Left ventricle myocardium inferior (tissue), 1 donor: ENCODE measurements at regions not wholly inside any gene's neighbourhood (a gene's known extent, or its start where the extent isn't known, plus 50 kb on each side); places are given as distances from the start of the nearest gene placed in this dataset.

Experiments used
- DNase-seq: peaks from one replicate; pipeline ENCODE4 v3.0.0-alpha.2; 2020
- H3K27ac ChIP-seq: fragments of 200-600 bp; replicated peaks from 2 replicates; pipeline ENCODE4 v1.8.0; 2021
- H3K27me3 ChIP-seq: fragments of 200-600 bp; 2 replicates; pipeline ENCODE4 v1.8.0; 2021; ENCODE audit warnings: low read depth
- H3K36me3 ChIP-seq: fragments of 200-600 bp; 2 replicates; pipeline ENCODE4 v1.8.0; 2021
- H3K4me1 ChIP-seq: fragments of 200-600 bp; 2 replicates; pipeline ENCODE4 v1.8.0; 2021
- H3K4me3 ChIP-seq: fragments of 200-600 bp; 2 replicates; pipeline ENCODE4 v1.8.0; 2021; ENCODE audit warnings: mild to moderate bottlenecking, moderate library complexity
- H3K9me3 ChIP-seq: fragments of 200-600 bp; replicated peaks from 2 replicates; pipeline ENCODE4 v1.8.0; 2021
- intact Hi-C: fragments of 100-400 bp; cut with micrococcal nuclease; formaldehyde crosslinking; loops from one replicate; pipeline ENCODE4 v1.11.0; 2022
- TF ChIP-seq, protein P1 (sequence below): fragments of 200-600 bp; IDR thresholded peaks from 2 replicates; pipeline ENCODE4 v1.8.0; 2021; ENCODE audit warnings: antibody characterized with exemption, mild to moderate bottlenecking, borderline replicate concordance
- donor health status: DM: no; HTN: yes; CAD: no; lungs with severe emphysema.

DNA sequence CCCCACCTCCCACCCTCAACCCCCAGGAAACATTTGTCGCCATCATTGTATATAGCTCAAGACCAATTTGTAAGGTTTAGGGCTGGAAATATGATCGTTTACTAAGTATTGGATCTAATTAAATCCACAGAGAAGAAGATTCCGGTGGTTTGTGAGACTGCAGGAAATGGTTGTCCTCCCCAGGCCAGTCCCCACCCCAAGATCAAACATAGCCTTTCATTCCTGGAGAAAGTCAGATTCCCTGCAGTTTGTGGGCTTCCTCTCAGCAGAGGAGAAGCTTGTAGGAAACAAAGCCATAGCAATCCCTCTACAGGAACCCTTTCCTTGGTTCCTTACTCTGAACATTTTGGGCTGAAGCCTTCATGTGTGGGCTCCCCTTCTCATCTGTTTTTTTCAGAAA, 79.2 kb upstream of the TBCA start:
- Histone ChIP-seq H3K27me3 (peaks cover 26% of the 10 kb centered on the region), H3K4me3 (no peak overlapping the region), H3K36me3 (no peaks in the 10 kb centered on the region), H3K4me1 (peaks cover 14% of the 10 kb centered on the region), H3K27ac (no peak overlapping the region), H3K9me3 (no peaks in the 10 kb centered on the region)
- intact Hi-C loops: no loop called here
- TF ChIP-seq, protein P1, sequence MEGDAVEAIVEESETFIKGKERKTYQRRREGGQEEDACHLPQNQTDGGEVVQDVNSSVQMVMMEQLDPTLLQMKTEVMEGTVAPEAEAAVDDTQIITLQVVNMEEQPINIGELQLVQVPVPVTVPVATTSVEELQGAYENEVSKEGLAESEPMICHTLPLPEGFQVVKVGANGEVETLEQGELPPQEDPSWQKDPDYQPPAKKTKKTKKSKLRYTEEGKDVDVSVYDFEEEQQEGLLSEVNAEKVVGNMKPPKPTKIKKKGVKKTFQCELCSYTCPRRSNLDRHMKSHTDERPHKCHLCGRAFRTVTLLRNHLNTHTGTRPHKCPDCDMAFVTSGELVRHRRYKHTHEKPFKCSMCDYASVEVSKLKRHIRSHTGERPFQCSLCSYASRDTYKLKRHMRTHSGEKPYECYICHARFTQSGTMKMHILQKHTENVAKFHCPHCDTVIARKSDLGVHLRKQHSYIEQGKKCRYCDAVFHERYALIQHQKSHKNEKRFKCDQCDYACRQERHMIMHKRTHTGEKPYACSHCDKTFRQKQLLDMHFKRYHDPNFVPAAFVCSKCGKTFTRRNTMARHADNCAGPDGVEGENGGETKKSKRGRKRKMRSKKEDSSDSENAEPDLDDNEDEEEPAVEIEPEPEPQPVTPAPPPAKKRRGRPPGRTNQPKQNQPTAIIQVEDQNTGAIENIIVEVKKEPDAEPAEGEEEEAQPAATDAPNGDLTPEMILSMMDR: no peak
- DNase-seq: no peak

DNA sequence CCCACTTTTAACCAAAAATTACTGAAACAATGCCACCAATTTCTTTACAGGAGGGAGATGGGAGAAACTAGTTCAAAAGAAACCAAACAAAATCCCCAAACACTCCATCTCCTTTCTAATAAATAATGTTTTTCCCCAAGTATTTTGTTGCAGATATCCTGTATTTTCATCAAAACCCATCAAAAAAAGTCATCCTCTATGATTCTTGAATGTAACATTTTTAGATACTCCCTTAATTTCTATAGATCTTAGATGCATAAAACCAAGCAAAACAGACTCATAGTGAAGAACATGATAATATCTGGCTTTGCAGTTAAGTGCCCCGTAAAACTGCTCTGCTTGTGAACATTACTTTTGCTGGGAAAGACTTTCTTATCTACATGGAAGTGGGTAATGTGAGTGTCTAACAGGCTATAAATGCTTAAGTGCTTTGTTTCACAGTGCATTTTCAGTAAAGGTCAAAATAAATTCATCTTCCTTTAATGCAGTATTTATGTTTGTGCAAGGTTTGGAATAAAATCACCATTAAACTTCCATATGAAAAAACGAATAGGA, 77.3 kb upstream of the TBCA start:
- DNase-seq: no peak
- H3K36me3 ChIP-seq: no peaks in the 10 kb centered on the region
- no peaks in the 10 kb centered on the region for H3K9me3 ChIP-seq
- peaks cover 14% of the 10 kb centered on the region for H3K4me1 ChIP-seq
- no peak overlapping the region for H3K4me3 ChIP-seq
- H3K27me3 ChIP-seq: peaks cover 26% of the 10 kb centered on the region
- intact Hi-C loops: no loop called here
- no peak overlapping the region for H3K27ac ChIP-seq
- TF ChIP-seq, protein P1: no peak

DNA sequence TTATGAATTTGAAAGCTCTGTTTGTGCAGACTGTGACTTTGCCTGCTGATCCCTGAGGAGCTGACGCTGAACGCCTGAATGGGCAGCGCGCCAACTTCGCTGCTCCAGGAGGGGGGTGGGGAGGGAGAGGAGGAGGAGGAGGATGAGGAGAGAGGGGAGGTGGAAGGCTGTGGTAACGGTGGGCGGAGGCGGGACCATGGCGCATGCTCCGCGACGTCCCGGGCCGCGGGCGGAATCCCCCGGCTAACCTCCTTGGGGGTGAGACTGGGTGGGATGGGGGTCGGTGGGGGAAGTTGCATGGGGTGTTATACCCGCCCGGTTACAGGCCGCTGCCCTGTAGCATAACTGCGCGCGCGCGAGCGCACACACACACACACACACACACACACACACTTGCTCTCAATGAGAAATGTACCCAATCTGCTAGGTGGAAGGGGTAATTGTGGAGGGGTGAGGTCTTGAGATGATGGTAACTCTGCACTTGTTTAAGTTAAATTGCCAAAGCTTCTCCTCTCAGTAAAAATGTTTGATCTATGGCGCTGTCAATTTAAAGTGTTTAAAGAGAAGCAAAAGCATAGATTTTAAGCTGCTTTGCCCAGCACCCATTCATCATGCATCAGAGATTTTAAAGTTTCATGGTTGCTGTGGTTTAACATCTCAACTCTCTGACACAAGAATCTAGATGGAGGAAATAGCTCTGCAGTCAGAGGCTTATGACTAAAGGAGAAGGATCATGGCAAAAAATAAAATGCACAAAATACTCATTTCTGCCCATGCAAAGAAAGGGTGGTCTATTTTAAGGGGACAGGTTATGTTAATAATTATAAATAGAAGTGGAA, 76.6 kb upstream of the TBCA start:
- DNase-seq: peak; percentile 55
- TF ChIP-seq, protein P1: no peak
- no peak overlapping the region for H3K27ac ChIP-seq
- no peaks in the 10 kb centered on the region for H3K36me3 ChIP-seq
- peaks cover 14% of the 10 kb centered on the region for H3K4me1 ChIP-seq
- intact Hi-C loops: no loop called here
- peak overlapping the region; percentile 71 for H3K4me3 ChIP-seq
- peaks cover 26% of the 10 kb centered on the region for H3K27me3 ChIP-seq
- no peaks in the 10 kb centered on the region for H3K9me3 ChIP-seq

- Histone ChIP-seq H3K27ac (peak overlapping the region; percentile 21), H3K36me3 (no peaks in the 10 kb centered on the region), H3K4me1 (peaks cover 14% of the 10 kb centered on the region), H3K27me3 (peaks cover 29% of the 10 kb centered on the region), H3K4me3 (peak overlapping the region; percentile 71), H3K9me3 (no peaks in the 10 kb centered on the region)
- no peak for DNase-seq
- intact Hi-C loops: no loop called here
- TF ChIP-seq, protein P1: no peak
Measured at GRCh38 chr5:77852068-77852513, 76.0 kb upstream of the TBCA start.

- peaks cover 36% of the 10 kb centered on the region for H3K27me3 ChIP-seq
- H3K36me3 ChIP-seq: no peaks in the 10 kb centered on the region
- no peaks in the 10 kb centered on the region for H3K9me3 ChIP-seq
- H3K4me3 ChIP-seq: peak overlapping the region; percentile 71
- DNase-seq: no peak
- H3K4me1 ChIP-seq: peaks cover 14% of the 10 kb centered on the region
- TF ChIP-seq, protein P1: no peak
- intact Hi-C loops: no loop called here
- H3K27ac ChIP-seq: peak overlapping the region; percentile 21
Measured at GRCh38 chr5:77851176-77852067, 75.3 kb upstream of the TBCA start.
